DOHH2 (cell line): ENCODE measurements at regions not wholly inside any gene's neighbourhood (a gene's known extent, or its start where the extent isn't known, plus 50 kb on each side); places are given as distances from the start of the nearest gene placed in this dataset.

Experiments
- H3F3A ChIP-seq: fragments of 200-600 bp; sonication (generic), shearing (Covaris generic); 2 replicates; pipeline ENCODE4 v1.6.0; 2016; ENCODE audit warnings: antibody characterized with exemption, mild to moderate bottlenecking; ENCODE audit not compliant: control insufficient read depth, insufficient read depth
- H3K27ac ChIP-seq: fragments of 200-600 bp; sonication (generic); 2 replicates; pipeline ENCODE4 v1.5.1; 2014; ENCODE audit warnings: low read depth, mild to moderate bottlenecking, low read length, moderate library complexity
- H3K27me3 ChIP-seq: fragments of 200-600 bp; sonication (generic); 2 replicates; pipeline ENCODE4 v1.6.1; 2014; ENCODE audit warnings: mild to moderate bottlenecking, low read length, mixed read lengths; ENCODE audit not compliant: control insufficient read depth
- H3K36me3 ChIP-seq: fragments of 200-600 bp; sonication (generic); 2 replicates; pipeline ENCODE4 v1.6.1; 2014; ENCODE audit warnings: mild to moderate bottlenecking, low read length, moderate library complexity, mixed read lengths; ENCODE audit not compliant: control insufficient read depth
- H3K4me1 ChIP-seq: fragments of 200-600 bp; sonication (generic); 2 replicates; pipeline ENCODE4 v1.6.1; 2014; ENCODE audit warnings: mild to moderate bottlenecking, low read length, mixed read lengths; ENCODE audit not compliant: control insufficient read depth
- H3K4me2 ChIP-seq: fragments of 200-600 bp; sonication (generic); 2 replicates; pipeline ENCODE4 v1.6.0; 2014; ENCODE audit warnings: mild to moderate bottlenecking, low read length, moderate library complexity
- H3K4me3 ChIP-seq: fragments of 200-600 bp; sonication (generic); 2 replicates; pipeline ENCODE4 v1.5.1; 2014; ENCODE audit warnings: mild to moderate bottlenecking, low read length, mixed read lengths
- H3K79me2 ChIP-seq: fragments of 200-600 bp; sonication (generic); 2 replicates; pipeline ENCODE4 v1.6.1; 2014; ENCODE audit warnings: mild to moderate bottlenecking, low read length, mixed read lengths; ENCODE audit not compliant: control insufficient read depth
- H3K9me2 ChIP-seq: fragments of 200-600 bp; sonication (generic); replicated peaks from 2 replicates; pipeline ENCODE4 v1.6.1; 2014; ENCODE audit warnings: mild to moderate bottlenecking, low read length, mixed read lengths; ENCODE audit not compliant: control insufficient read depth
- H3K9me3 ChIP-seq: fragments of 200-600 bp; sonication (generic); 2 replicates; pipeline ENCODE4 v1.6.1; 2014; ENCODE audit warnings: antibody characterized with exemption, low read length, mixed read lengths; ENCODE audit not compliant: control insufficient read depth, insufficient read depth
- H4K20me1 ChIP-seq: fragments of 200-600 bp; sonication (generic); 2 replicates; pipeline ENCODE4 v1.6.0; 2014; ENCODE audit warnings: low read depth, mild to moderate bottlenecking, antibody characterized with exemption, low read length, moderate library complexity; ENCODE audit not compliant: control insufficient read depth, insufficient read depth
- EZH2phosphoT487 ChIP-seq: fragments of 200-600 bp; sonication (generic); IDR thresholded peaks from 2 replicates; pipeline ENCODE4 v1.6.1; 2017; ENCODE audit warnings: borderline replicate concordance, mild to moderate bottlenecking, antibody characterized with exemption, low read length, moderate library complexity, mixed read lengths
- TF ChIP-seq, protein P1 (sequence below): fragments of 200-600 bp; sonication (generic); IDR thresholded peaks from one replicate; pipeline ENCODE4 v1.5.1; 2014; ENCODE audit warnings: antibody characterized with exemption, mild to moderate bottlenecking, low read depth, low read length; ENCODE audit not compliant: poor library complexity, severe bottlenecking

DNA sequence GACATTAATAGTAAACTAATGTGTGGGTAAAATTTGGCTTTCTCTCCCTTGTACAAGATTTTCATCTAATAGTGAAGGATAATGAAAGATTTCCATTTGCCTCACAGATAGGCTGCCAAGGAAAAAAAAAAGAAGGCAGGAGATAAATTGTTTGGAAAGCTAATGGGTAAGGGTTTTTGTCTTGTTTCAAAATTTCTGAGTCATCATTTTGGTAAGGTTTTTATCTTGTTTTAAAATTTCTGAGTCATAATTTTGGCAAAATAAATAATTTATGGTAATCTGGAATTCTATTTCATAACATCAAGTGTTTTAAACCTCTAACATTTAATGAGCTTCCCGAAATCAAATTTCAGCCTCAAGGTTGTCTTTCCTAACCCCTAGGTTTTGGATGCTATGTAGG, 1035.7 kb upstream of the FBXO33 start:
- Histone ChIP-seq H3K9me2 (no peaks in the 10 kb centered on the region), H3K27me3 (no peaks in the 10 kb centered on the region), H4K20me1 (no peaks in the 10 kb centered on the region), H3K4me2 (no peak overlapping the region), H3K36me3 (no peaks in the 10 kb centered on the region), H3K9me3 (no peaks in the 10 kb centered on the region; the same call in 1 of the 2 replicates), H3K4me1 (no peaks in the 10 kb centered on the region), H3K4me3 (no peak overlapping the region), H3F3A (no peaks in the 10 kb centered on the region), H3K79me2 (no peaks in the 10 kb centered on the region), H3K27ac (no peak overlapping the region)
- TF ChIP-seq EZH2phosphoT487: no peak
- TF ChIP-seq, protein P1, sequence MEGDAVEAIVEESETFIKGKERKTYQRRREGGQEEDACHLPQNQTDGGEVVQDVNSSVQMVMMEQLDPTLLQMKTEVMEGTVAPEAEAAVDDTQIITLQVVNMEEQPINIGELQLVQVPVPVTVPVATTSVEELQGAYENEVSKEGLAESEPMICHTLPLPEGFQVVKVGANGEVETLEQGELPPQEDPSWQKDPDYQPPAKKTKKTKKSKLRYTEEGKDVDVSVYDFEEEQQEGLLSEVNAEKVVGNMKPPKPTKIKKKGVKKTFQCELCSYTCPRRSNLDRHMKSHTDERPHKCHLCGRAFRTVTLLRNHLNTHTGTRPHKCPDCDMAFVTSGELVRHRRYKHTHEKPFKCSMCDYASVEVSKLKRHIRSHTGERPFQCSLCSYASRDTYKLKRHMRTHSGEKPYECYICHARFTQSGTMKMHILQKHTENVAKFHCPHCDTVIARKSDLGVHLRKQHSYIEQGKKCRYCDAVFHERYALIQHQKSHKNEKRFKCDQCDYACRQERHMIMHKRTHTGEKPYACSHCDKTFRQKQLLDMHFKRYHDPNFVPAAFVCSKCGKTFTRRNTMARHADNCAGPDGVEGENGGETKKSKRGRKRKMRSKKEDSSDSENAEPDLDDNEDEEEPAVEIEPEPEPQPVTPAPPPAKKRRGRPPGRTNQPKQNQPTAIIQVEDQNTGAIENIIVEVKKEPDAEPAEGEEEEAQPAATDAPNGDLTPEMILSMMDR: no peak

DNA sequence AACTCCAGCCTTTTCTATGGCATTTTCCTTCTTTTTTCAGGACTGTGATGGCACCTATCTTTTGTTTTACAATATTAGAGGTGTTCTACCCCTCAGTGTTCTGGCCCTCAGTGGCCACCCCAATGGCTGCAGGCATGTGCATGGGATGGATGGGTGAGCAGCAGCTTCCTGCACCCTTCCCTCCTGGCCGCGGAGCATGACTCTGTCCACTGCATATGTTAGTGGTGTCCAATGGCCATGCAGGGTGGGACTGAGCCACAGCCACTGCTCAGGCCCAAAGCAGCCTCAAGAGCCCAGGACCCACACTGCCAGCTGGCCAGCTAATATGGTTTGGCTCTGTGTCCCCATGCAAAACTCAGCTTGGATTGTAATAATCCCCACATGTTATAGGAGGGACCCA, 1032.3 kb upstream of the FBXO33 start:
- no peak overlapping the region for H3K4me2 ChIP-seq
- H3K27me3 ChIP-seq: no peaks in the 10 kb centered on the region
- no peaks in the 10 kb centered on the region for H3K36me3 ChIP-seq
- H3K27ac ChIP-seq: no peak overlapping the region
- H3F3A ChIP-seq: no peaks in the 10 kb centered on the region
- no peaks in the 10 kb centered on the region; the same call in 1 of the 2 replicates for H3K9me3 ChIP-seq
- TF ChIP-seq EZH2phosphoT487: no peak
- TF ChIP-seq, protein P1: no peak
- no peaks in the 10 kb centered on the region for H3K79me2 ChIP-seq
- no peaks in the 10 kb centered on the region for H3K9me2 ChIP-seq
- H3K4me1 ChIP-seq: no peaks in the 10 kb centered on the region
- H4K20me1 ChIP-seq: no peaks in the 10 kb centered on the region
- H3K4me3 ChIP-seq: no peak overlapping the region

DNA sequence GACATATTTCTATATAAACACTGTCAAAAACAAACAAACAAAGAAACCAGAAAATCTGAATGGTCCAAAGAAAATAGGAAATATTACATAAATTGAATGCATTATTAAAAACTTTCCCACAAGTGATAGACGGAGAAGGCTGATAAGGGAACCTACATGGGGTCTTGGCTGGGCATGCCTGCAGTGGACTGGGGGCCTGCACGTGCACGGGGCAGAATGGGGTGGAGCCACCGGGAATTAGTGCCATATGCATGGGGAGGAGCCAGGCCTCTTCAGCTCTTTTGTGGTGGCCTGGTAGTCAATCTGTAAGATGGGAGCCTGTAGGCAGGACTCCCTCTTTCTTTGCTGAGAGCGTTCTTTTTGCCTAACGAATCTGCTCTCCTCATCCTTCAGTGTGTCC, 1031.7 kb upstream of the FBXO33 start:
- no peak for TF ChIP-seq EZH2phosphoT487
- TF ChIP-seq, protein P1: no peak
- Histone ChIP-seq H4K20me1 (no peaks in the 10 kb centered on the region), H3K79me2 (no peaks in the 10 kb centered on the region), H3K9me2 (no peaks in the 10 kb centered on the region), H3K9me3 (no peaks in the 10 kb centered on the region; the same call in 1 of the 2 replicates), H3K4me3 (no peak overlapping the region), H3K27ac (no peak overlapping the region), H3K36me3 (no peaks in the 10 kb centered on the region), H3K27me3 (no peaks in the 10 kb centered on the region), H3K4me1 (no peaks in the 10 kb centered on the region), H3K4me2 (no peak overlapping the region), H3F3A (no peaks in the 10 kb centered on the region)

DNA sequence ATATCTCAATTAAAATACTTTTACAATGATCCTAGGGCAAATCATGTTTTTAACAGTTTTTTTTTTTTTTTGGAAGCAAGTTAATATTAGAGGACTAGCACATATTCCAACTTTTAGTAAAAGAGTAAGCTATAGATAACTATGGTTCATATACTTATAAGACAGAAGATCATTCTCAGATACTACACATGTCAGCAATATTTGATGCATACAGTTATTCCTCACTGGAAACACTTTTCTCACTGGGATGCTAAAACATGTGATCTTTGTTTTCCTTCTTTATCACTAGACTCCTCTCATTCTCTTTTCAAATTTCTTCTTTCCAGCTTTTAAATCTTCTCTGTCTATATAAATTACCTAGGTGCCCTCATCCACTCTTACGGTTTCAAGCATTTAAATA, 1020.4 kb upstream of the FBXO33 start:
- H3K4me1 ChIP-seq: no peaks in the 10 kb centered on the region
- H3K9me2 ChIP-seq: no peaks in the 10 kb centered on the region
- no peak overlapping the region for H3K27ac ChIP-seq
- H4K20me1 ChIP-seq: no peaks in the 10 kb centered on the region
- no peaks in the 10 kb centered on the region for H3K79me2 ChIP-seq
- H3K9me3 ChIP-seq: no peaks in the 10 kb centered on the region
- H3K27me3 ChIP-seq: no peaks in the 10 kb centered on the region
- no peaks in the 10 kb centered on the region for H3K36me3 ChIP-seq
- TF ChIP-seq, protein P1: no peak
- no peak for TF ChIP-seq EZH2phosphoT487
- no peak overlapping the region for H3K4me2 ChIP-seq
- H3F3A ChIP-seq: no peaks in the 10 kb centered on the region
- no peak overlapping the region for H3K4me3 ChIP-seq
